Retinal pigment epithelial cell (primary cell): ENCODE measurements at regions not wholly inside any gene's neighbourhood (a gene's known extent, or its start where the extent isn't known, plus 50 kb on each side); places are given as distances from the start of the nearest gene placed in this dataset.

Source experiments
- DNase-seq: peaks from one replicate; pipeline ENCODE4 v3.0.0-alpha.2; 2010; ENCODE audit warnings: low read depth
- H3K4me3 ChIP-seq: 2 replicates; pipeline ENCODE4 v1.5.1; 2011; ENCODE audit warnings: mild to moderate bottlenecking, low read length, control low read depth, moderate library complexity
- TF ChIP-seq, protein P1 (sequence below): conservative IDR thresholded peaks from 2 replicates; pipeline ENCODE4 v1.5.1; 2011; ENCODE audit warnings: low read depth, low read length, control low read depth, inconsistent platforms

DNA sequence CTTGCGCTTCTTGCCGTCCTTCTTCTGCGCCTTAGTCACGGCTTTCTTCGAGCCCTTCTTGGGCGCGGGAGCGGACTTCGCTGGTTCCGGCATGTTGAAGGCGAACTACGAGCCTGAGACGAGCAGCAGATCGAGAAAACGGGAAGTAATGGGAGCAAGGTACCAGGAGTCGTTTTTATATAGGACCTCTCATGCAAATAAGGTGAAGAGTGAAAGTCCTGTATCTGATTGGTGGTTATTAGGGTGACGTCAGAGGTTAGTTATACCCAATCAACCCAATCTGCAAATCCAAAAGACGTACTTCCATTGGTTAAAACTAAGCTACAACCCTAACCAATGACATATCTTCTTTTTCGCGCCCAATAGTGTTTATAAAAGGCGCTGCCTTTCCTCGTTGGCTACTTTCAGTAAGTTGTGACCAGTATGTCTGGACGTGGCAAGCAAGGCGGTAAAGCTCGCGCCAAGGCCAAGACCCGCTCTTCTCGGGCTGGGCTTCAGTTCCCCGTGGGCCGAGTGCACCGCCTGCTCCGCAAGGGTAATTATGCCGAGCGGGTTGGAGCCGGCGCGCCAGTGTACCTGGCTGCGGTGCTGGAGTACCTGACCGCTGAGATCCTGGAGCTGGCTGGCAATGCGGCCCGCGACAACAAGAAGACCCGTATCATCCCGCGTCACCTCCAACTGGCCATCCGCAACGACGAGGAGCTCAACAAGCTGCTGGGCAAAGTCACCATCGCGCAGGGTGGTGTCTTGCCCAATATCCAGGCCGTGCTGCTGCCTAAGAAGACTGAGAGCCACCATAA lies 100.6 kb upstream of the PRSS16 start:
- TF ChIP-seq, protein P1, sequence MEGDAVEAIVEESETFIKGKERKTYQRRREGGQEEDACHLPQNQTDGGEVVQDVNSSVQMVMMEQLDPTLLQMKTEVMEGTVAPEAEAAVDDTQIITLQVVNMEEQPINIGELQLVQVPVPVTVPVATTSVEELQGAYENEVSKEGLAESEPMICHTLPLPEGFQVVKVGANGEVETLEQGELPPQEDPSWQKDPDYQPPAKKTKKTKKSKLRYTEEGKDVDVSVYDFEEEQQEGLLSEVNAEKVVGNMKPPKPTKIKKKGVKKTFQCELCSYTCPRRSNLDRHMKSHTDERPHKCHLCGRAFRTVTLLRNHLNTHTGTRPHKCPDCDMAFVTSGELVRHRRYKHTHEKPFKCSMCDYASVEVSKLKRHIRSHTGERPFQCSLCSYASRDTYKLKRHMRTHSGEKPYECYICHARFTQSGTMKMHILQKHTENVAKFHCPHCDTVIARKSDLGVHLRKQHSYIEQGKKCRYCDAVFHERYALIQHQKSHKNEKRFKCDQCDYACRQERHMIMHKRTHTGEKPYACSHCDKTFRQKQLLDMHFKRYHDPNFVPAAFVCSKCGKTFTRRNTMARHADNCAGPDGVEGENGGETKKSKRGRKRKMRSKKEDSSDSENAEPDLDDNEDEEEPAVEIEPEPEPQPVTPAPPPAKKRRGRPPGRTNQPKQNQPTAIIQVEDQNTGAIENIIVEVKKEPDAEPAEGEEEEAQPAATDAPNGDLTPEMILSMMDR: no peak
- DNase-seq: peak; percentile 99
- H3K4me3 ChIP-seq: peak overlapping the region; percentile 59

DNA sequence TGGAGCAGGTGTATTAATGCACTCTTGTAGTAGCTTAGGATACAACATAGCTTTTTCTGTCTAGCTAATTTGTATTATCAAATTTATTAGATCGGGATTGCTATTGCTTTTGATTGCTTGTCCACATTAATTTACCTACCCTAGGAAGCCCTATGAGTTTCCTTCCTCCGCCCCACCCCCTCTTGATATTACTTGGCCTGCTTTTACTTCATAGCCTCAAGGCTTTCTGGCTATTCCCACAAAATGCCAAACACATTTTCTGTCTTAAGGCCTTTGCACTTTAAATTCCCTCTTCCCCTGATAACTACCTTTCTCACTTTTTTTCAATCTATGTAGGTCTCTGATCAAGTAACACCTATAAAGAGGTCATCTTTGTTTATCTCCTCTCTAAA lies 99.1 kb upstream of the PRSS16 start:
- TF ChIP-seq, protein P1: no peak
- no peak for DNase-seq
- H3K4me3 ChIP-seq: no peak overlapping the region

DNA sequence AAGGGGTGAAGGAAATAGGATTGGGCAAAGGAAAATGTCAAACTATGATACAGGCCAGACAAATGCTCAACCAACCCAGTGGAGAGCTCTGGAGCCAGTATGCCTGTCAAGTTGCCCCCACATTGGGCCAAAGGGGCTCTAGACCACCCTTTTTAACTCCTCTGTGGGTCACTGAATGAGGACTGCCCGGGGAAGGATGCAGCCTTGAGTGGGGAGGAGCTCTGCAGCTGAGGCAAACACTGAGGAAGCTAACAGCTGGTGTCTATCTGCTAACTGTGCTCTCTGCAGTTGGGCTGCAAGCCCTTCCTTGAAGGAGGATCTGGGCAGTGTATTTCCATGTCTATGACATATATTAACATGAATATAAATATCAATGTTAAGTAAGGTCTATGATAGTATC lies 98.4 kb upstream of the PRSS16 start:
- no peak overlapping the region for H3K4me3 ChIP-seq
- no peak for DNase-seq
- TF ChIP-seq, protein P1: no peak

GRCh38 chr6:27154696-27155095 lies 92.8 kb upstream of the PRSS16 start:
- no peak for DNase-seq
- TF ChIP-seq, protein P1: no peak
- H3K4me3 ChIP-seq: no peak overlapping the region

GRCh38 chr6:27156874-27157458 lies 90.5 kb upstream of the PRSS16 start:
- TF ChIP-seq, protein P1: no peak
- peak overlapping the region; percentile 62 for H3K4me3 ChIP-seq

GRCh38 chr6:27157459-27158315 lies 89.8 kb upstream of the PRSS16 start:
- no peak for DNase-seq
- H3K4me3 ChIP-seq: peak overlapping the region; percentile 62
- TF ChIP-seq, protein P1: peak; percentile 40

More at GRCh38 chr6:27156874-27157458, 90.5 kb upstream of the PRSS16 start:
- no peak for DNase-seq
